ENCODE measurements at regions not wholly inside any gene's neighbourhood (a gene's known extent, or its start where the extent isn't known, plus 50 kb on each side); places are given as distances from the start of the nearest gene placed in this dataset.

GRCh38 chr5:148952097-148952867 is 110.6 kb downstream of the SH3TC2 start:
- H3K27ac ChIP-seq (ENCODE audit: low read length), result no peak overlapping the region
- H3K4me1 ChIP-seq (ENCODE audit: insufficient read depth, low read length), result peaks cover 14% of the 10 kb centered on the region; the same call in 1 of the 2 replicates
- no peak overlapping the region for H3K4me3 ChIP-seq (ENCODE audit: low read length)
- H3K9ac ChIP-seq (ENCODE audit: low read depth, low read length), result 0 out of 2 replicates have a peak overlapping the region, but pooled peaks have one; percentile 25
- no peaks in the 10 kb centered on the region for H3K36me3 ChIP-seq (ENCODE audit: insufficient read depth, low read depth, low read length)
- no peaks in the 10 kb centered on the region for H3K9me3 ChIP-seq (ENCODE audit: insufficient read depth, low read depth, low read length)
- H3K27me3 ChIP-seq (ENCODE audit: insufficient read depth, low read length), result no peaks in the 10 kb centered on the region

- Histone ChIP-seq H3K9ac (ENCODE audit: low read depth, low read length) (no peak overlapping the region), H3K36me3 (ENCODE audit: insufficient read depth, low read depth, low read length) (no peaks in the 10 kb centered on the region), H3K9me3 (ENCODE audit: insufficient read depth, low read depth, low read length) (no peaks in the 10 kb centered on the region), H3K4me1 (ENCODE audit: insufficient read depth, low read length) (peaks cover 14% of the 10 kb centered on the region; the same call in 1 of the 2 replicates), H3K27me3 (ENCODE audit: insufficient read depth, low read length) (no peaks in the 10 kb centered on the region), H3K4me3 (ENCODE audit: low read length) (no peak overlapping the region), H3K27ac (ENCODE audit: low read length) (no peak overlapping the region)
Observed at GRCh38 chr5:148953711-148954110, 109.2 kb downstream of the SH3TC2 start.
